GM19452 (cell line): ENCODE measurements at regions not wholly inside any gene's neighbourhood (a gene's known extent, or its start where the extent isn't known, plus 50 kb on each side); places are given as distances from the start of the nearest gene placed in this dataset.
A peak's percentile ranks its signal among the peaks of the same experiment; 100 is the strongest.
"Not testable (repeated sequence)": the region's sequence is repeated elsewhere in the genome, so short reads cannot be mapped to it uniquely, and the experiment has no call there.

ENCODE experiments used
- ATAC-seq: cut with Tn5 transposase; IDR thresholded peaks from one replicate; pipeline ENCODE4 v1.9.1; 2021; ENCODE audit not compliant: unreplicated experiment

DNA sequence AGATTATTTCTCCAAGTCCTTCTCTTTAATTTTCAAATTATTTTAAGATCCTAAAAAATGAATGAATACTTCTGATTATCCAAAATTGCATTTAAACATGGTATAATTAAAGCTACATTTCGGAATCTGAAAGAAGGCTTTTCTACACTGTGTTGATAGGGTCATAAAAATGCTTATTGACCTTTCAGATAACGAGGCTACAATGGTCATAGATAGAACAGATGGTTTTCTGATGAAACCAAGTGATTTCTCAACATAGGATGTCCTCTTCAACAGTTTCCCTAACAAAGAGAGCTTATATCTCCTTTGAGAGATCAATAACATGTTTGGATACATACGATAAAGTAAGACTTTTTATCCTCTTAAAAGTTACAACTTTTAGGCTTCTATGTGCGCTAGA is 201.1 kb downstream of the PTH2R start:
- no peak for ATAC-seq

DNA sequence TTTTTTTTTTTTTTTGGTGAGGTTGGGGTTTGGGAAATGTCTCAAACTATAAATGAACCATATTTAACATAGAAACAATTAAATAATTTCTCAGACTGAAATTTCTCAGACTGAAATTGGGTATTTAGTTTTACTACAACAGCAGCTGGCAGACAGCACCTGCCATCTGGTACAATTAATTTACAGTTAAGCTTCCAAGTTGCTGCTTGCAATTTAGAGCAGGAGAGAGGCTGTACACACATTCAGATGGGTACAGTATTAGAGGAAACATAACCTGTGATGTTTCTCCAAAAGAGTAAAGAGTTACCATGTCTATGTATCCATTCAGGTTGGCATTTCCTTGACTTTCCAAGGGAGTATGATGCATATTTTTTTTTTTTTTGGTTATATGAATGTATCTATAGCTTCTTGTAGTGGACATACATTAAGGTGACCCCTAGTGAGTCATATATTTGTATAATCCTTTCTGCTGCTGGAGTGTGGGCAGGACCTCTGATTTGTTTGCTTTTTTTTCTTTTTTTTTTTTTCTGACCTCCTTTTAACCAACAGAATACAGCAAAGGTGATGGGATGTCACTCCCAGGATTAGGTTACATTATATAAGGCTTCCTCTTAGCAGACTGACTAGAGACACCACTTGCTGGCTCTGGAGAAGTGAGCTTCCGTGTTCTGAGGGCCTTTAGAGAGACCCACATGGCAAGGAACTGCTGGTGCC is 201.7 kb downstream of the PTH2R start:
- ATAC-seq, result no peak

DNA sequence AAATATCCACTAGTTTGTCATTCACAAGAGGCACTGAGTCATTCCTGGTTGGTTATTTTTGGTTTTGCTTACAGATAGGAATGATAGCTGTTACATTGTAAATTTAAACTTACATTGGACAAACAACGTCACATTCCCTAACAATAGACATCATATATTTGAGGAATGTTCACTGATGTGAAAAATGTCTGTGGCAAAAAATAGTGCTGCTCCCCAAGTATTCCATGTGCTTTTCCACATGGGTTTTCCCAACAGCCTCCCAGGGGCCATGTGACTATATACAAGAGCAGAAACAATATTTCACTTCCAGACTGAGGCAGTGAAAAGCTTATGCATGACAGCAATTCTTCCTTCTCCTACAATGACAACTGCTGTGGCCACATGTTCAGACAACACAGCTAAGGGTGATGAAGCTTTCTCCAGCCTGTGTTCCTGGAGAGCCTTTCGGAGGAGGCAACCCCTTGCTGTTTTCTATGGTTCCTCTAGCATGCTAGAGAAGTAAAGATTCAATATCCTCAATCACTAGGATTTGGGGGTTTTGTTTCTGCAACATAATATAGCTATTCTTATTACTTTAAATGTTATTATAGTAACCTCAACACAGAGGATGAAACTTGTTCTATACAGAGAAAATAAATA is 202.7 kb downstream of the PTH2R start:
- ATAC-seq, result no peak

DNA sequence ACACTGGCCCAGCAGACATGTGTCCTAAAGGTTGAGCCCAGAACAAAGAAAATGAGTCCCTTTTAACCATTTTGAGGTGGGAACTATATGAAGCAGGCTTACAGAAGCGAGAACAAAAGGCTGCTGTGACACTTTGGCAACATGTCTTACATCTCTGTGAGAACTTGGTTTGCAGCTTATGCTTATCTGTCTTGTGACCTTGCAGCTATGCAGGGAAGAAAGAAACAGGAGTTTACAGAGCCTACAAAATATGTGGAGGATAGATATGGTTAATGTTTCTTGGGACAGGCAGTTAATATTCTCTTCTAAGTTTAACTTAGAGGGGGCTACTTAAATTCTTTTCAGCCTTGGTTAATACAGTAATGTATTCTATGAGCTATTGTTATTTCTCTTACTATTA is 209.1 kb downstream of the PTH2R start:
- ATAC-seq, result not testable (repeated sequence)

DNA sequence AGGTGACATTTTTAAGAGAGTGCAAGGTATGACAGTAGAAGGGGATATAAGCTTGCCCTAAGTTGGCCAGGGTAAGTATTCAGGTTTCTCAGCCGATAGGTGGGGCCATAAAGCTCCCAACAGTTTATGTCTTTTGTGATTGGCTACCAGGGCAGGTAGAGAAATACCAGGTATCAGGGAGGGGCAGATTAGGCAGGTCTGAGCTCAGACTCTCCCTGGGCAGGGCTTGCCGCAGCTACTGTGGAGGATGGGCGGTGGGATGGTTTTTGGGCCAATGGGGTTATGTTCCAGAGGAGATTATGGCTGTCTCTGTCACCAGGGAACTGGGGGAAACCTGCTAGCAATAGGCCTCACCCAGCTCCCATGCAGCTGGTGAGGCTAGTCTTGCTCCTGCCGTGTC is 211.6 kb downstream of the PTH2R start:
- no peak for ATAC-seq

DNA sequence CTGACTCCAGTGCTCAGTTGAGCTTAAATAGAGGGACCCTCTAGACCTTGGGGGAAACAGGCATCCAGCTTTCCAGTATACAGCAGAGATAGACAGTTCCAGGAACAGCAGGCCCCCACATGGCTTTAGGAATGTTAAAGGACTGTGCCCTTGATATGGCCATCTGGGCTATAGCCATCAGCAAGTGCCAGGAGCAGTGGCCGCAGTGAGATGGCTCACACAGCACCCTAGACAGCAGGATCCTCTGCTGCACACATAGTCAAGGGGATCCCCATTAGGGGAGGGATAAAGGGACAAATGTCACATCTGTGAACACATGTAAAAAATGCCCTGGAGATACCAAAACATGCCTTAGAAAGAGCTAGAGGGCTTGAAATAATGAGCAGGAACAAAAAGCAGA is 213.4 kb downstream of the PTH2R start:
- ATAC-seq, result no peak

DNA sequence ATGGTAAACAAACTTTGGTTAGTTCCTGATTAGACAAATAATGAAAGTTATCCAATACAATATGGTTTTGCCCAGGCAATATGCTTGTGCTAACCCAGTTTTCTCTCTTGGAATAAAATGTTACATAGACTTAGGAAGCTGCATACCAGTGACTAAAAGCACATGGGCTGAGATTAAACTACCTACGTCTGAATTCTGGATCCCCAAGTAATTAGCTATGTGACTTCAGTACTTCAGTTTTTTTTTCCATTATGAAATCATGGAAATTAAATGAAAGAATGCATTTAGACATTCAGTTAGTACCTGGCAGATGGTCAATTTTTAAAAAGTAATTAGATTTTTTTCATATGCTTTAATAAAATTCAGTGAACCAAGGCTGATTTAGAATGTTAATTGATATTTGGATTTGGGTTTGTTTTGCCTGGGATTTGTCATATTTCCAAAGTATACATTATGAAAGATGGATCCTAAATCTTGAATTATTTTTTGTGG is 213.9 kb downstream of the PTH2R start:
- no peak for ATAC-seq

DNA sequence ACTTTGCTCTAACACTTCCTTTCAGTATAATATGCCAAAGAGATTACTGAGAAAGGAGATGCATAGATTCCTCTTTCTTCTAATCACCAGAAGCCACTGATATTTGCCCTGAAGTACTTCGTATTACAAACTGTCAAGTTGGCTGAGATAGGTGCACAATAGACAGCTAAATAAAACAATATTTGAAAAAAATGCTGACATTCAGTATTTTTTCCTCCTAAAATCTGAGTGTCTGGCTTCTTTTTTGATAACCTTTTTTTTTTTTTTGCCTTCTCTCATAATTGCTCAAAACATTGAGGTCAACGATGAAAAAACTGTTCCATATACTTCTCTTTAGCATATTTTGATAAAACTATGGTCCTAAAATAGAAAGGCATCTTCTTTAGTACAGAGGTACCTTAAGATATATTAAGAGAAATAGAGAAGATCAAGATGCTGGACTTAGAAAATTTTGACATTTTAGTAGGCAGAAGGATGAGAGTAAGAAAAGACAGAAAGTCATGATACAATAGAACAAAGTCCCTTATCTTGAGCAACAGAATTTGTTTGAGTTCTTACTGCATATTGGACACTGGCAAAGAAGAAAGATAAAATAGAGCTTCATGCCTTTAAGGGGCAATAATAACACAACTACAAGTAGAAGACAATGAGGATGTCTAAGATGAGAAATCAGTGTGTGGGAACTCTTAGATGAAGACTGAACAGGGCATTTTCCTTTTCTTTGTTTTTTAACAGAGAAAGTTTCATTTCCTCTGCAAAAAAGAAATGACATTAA is 220.7 kb downstream of the PTH2R start:
- ATAC-seq, result no peak

DNA sequence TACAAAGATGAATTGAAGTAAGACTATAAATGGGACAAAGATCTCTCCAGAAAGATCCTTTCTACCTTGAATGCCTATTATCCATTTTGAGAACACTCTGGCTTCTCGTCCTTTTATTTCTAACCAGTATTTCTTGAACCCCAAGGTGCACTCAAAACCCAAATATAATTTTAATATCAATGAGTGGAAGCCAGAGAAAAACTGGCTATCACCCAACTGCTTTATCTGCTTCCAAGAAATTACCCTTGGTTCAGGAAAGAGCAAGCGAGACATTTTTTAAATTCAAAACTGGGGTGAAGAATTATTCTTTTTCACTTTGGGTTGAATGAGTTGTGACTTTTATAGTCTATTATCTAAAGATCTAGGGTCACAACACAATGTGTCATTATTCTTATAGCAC is 221.3 kb downstream of the PTH2R start:
- ATAC-seq, result no peak

DNA sequence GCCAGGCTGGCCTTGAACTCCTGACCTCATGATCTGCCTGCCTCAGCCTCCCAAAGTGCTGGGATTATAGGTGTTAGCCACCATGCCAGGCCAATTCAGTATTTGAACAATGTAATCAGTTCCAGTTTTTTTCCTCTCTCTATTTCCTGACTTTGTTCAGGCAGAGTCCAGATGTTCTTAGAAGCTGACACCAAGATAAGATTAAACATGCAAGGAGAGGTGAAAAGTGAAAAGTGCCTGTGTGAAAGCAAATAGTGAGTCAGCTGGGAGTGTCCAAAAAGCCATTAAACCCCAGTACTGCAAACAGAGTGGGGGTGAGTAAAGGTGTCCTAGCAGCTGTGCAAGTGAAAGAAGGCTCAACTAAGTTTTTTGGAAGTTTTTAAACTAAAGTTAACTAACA is 231.5 kb downstream of the PTH2R start:
- ATAC-seq, result peak; percentile 59

DNA sequence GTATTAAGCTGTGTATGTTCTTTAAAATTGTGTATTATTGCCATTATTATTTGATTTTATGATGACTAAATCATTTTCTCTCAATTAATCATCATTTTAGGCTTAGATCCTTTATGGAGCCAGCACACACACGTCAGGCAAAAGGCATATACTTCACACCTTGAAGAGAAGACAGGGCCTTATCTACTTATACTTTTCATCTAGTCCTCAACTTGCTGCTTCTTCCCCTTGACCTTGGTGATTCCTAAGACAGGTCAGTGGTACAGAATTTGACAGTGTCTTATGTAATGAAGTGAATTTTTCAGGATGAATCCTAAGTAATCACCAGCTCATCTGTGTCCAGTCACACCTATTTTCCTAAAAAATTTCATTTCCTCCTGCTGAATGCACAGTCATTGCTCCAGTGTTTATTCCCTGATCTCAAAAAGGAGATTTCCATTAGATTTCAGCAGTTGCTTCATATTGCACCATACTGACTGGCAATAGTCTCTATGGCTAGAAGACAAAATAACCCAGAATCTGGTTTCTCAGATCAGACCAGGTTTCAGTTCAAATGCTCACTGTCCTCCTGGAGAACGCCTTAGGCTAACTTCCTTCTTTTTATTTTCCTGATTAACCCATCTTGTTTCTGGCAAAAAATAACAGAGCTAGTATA is 235.7 kb downstream of the PTH2R start:
- ATAC-seq, result no peak

DNA sequence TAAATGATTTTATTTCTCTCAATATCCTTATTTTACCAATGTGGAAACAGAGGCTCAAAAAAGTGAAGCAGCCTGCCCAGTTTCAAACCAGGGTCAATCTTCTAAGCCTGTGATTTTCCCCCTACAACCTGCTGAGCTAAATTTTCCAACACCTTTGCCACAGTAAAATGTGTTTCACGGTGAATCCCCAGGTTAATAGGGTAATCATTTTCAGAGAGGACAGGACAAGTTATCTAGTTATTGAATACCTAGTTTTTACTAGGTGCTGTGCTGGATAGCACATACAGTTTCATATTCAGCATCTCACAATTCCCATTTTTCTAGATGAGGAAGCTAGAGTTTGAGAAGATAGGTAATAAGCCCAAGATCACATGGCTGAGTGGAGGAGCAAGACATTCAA is 236.6 kb downstream of the PTH2R start:
- ATAC-seq, result peak; percentile 58

DNA sequence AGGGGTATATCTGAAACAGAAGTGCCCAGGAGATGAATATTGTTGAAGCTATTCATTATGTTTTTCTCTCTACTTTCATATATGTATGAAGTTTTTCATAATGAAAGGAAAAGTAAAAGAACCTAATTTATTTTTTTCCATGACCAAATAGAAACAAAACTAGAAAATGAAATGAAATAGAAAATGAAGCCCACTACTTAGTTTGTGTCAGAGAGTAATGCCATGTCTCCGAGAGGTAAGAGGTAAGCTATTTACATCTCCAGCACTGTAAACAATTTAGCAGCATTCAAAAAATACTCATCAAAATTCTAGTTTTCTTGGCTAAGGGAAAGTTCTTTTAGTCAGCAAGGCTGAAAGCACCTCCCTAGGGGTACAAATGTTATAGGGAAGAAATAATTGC is 238.6 kb downstream of the PTH2R start:
- no peak for ATAC-seq

DNA sequence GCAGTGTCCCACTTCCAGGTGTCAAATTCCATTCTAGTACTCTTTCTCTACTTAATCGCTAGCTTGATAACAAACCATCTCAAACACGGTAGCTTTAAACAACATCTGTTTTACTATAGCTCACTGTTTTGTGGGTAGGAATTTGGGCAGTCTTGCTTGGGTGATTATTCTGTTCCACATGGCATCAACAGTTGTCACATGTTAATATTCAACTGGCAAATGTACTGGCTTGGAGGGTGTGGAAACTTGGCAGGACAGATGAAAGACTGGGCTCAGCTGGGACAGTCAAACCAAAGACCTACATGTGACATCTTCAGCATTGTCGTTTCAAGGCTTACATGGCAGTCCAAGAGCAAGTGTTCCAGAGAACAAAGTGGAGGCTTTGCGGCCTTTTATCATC is 241.8 kb downstream of the PTH2R start:
- ATAC-seq, result no peak

DNA sequence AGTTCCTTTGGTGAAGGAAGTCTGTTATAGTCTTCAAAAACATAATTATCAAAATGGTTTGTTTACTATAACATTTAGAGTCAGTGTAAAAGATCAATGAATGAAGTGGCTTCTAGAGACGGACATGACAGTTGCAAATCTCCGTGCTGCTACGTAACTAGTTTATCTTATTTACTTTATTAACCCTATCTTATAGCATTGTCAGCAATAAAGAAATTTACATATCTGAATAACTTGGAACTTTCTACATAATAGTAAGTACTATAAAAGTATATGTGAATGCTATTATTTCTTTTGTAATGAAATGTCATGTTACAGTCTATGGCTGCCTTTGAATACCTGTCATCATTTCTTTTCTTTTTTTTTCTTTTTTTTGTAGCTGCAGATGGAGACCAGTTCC is 246.8 kb downstream of the PTH2R start:
- no peak for ATAC-seq

DNA sequence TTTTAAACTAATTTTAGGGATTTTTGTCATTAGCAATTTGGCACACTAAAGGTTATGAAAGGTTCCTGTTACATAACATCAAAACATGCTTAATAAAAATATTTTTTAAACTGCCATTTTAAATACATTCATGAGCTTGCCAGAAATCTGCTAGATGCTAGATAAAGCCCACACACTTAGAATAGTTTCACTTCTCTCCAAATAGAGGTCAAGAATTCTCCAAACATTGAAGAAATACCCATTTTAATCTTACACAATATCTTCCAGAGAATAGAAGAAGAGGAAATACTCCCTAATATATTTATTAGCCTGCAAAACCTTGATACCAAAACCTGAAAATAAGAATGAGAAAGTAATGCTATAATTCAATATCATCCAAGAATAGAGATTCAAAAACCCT is 247.5 kb downstream of the PTH2R start:
- no peak for ATAC-seq

DNA sequence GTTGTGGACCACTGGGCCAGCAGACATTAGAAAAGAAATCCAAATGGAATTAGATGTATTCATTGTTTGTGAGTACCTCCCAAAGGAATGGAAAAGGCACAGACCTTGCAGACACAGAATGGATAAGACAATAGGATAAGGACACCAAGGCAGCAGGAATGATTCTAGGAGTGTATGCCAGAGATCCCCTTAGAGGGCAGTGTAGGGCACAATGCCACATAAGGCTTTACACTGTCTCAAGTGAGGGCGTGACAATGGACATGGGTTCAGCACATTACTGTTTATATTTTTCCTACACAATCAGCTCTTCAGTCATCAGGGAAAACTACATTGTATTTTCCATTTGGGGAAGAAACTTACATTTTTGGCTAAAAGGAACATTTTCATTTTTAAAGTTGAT is 250.9 kb downstream of the PTH2R start:
- no peak for ATAC-seq

DNA sequence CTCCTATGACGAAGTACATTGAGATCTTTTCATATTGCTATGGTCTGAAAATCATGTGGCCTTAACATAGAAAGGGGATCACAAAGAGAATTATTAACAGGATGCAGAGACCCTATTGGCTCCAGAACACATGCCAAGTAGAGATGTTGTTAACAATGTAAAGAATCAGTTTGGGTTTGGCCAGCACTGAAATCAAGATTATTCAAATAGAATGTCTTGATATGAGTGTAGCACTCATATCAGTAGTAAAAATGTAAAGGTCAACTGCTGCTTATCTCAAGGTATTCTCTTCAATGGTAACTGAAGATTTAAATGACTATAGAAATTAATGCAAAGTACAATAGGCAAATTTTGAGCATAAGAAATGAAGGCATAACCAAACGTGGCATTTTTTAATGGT is 262.8 kb downstream of the PTH2R start:
- ATAC-seq, result no peak

DNA sequence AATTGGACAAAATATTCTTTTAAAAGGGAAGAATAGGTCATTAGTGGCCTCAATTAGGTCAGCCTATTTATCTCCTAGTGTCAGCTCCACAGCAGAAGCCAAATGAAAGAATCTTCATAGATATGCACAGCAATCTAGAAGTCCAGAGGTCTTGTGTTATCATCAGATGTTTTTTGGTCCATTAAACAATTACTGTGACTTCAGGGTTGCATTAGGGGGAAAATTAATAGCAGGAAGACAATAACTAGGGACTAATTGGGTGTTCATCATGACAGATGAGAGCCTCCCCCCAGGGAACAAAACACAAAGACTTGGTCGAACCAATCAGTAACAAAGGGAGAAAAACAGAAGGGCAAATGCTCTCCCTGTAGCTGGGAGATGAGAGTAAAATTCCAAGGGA is 264.7 kb downstream of the PTH2R start:
- no peak for ATAC-seq

DNA sequence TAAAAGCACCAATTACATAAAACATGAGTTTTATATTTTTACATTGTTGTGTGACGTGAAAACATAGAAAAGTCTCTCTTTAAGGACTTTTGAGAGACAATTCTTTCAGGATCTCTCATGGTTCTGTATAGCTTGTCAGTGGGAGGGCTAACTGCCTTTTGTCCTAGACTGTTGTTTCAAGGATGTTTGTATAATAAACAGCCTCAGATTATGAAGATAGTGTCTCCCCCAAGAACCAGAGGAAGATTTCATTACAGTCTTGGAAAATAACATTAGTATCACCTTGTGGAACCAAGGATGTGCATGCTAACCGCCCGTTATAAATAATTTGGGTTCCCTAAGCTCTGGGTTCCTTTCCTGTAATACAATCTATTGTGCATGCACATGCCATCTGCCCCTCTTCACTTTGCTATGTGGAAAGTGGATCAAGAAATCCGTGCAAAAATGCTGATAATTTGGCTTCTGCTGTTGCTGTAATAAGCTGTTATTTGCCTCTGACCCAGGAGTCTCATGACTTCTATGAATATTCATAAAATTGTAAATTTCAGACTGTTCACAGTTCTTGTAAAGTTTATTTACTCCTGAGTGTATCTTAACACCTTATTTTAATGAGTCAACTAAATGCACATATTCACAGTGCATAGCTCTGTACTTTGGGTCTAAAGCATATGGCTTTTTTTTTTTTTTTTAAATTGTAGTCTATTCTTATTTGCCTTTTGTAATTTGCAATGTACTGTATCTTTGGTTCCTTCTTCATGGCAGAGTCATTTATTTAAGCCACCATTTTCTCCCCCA is 265.5 kb downstream of the PTH2R start:
- no peak for ATAC-seq

DNA sequence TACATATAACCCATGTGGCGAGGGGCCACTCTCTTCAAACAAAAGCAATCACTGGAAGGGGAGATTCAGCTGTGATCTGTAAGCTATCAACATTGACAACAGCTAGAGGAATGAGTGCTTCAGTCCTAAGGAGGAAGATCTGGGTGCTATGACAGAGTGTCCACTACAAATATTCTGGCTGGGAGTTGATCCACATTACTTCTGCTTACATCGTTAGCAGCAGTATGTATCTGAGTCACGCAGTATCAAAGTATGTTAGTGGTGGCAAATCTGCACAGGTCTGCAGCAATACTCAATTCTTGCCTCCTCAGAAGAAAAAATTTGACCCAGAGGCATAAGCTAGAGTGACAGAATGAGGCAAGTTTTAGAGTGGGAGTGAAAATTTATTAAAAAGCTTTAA is 267.0 kb downstream of the PTH2R start:
- no peak for ATAC-seq
